GM12891 (cell line): ENCODE measurements at regions not wholly inside any gene's neighbourhood (a gene's known extent, or its start where the extent isn't known, plus 50 kb on each side); places are given as distances from the start of the nearest gene placed in this dataset.
"Not testable (repeated sequence)": the region's sequence is repeated elsewhere in the genome, so short reads cannot be mapped to it uniquely, and the experiment has no call there.

Experiments
- DNase-seq: peaks from one replicate; pipeline ENCODE4 v3.0.0; 2011; ENCODE audit warnings: low spot score; ENCODE audit not compliant: insufficient read length
- FAIRE-seq: peaks from 2 replicates; lab custom pipeline; 2011; peaks lifted over from hg19 to GRCh38; lab: Jason Lieb, UNC
- PAX5 ChIP-seq: IDR thresholded peaks from 2 replicates; pipeline ENCODE4 v1.6.1; 2011; ENCODE audit warnings: low read length, moderate library complexity, mild to moderate bottlenecking; ENCODE audit not compliant: insufficient read depth, severe bottlenecking
- POLR2A ChIP-seq: IDR thresholded peaks from 2 replicates; pipeline ENCODE4 v1.6.1; 2011; ENCODE audit warnings: low read depth, low read length, control low read depth
- POLR2AphosphoS5 ChIP-seq: IDR thresholded peaks from 2 replicates; pipeline ENCODE4 v1.6.1; 2011; ENCODE audit warnings: low read depth, low read length, control low read depth
- POU2F2 ChIP-seq: IDR thresholded peaks from 2 replicates; pipeline ENCODE4 v1.6.1; 2011; ENCODE audit warnings: low read depth, mild to moderate bottlenecking, control low read depth, low read length, moderate library complexity
- SPI1 ChIP-seq: IDR thresholded peaks from 2 replicates; pipeline ENCODE4 v1.6.1; 2011; ENCODE audit warnings: low read depth, low read length, control low read depth
- TAF1 ChIP-seq: IDR thresholded peaks from 2 replicates; pipeline ENCODE4 v1.6.1; 2011; ENCODE audit warnings: low read depth, low read length, control low read depth

DNA sequence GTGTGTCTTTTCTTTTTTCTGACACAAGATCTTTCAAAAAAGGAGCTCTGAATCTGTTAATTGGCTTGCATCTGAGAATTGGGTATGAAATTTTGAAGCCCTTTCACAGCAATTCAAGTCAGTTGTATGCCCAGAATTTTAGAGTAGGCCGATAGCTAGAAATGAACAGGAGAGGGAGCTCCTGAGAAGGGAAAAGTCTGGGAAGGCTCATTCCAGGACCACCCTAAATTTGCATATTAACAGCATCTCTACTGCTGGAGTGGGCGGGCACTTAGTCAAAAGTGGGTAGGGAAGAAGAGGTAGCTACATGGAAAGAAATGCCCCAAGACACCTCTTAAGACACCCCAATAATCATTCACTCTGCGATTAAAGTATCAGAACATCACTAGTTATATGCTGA lies 928.3 kb downstream of the TBC1D32 start:
- no peak for DNase-seq
- FAIRE-seq, result no peak
- TF ChIP-seq PAX5 (no peak), POU2F2 (no peak), POLR2AphosphoS5 (no peak), POLR2A (no peak), SPI1 (no peak), TAF1 (no peak)

DNA sequence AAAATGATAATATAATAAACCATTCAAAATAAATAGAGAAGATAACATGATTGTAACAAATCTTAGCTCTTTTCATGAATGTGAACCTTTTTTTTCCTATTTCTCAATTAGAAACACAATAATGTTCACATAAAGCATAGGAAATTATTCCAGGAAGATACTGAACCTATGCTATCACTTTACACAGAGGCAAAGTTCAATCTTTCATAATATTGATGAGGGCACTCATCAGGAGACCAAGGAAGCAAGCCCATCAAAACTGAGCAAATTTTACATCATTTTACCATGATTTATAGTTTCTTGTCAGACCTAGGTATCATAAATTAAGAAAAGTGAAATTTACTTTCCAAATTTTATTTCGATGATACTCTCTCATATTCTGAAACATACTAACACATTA lies 938.5 kb downstream of the TBC1D32 start:
- TF ChIP-seq POLR2A, result no peak
- TF ChIP-seq POLR2AphosphoS5, result no peak
- TF ChIP-seq PAX5, result no peak
- no peak for TF ChIP-seq TAF1
- TF ChIP-seq SPI1, result no peak
- TF ChIP-seq POU2F2, result no peak
- DNase-seq, result no peak
- no peak for FAIRE-seq

DNA sequence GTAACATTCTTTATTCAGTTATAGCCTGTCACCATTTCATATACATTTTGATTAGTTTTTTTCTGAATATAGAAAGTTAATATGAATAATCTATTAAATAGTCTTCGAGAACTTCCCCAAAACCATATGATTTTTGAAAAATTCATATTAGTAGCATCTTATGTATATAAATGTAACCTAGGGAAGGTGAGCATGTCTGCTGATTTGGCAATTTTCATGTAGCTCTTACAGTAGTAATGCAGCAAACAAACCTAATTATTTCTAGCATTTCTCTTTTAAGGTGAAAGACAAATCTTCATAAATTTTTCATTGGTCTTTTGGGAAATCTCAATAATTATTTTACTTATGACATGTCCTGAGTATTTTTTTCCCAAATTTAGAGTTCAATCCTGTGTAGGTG lies 939.0 kb downstream of the TBC1D32 start:
- FAIRE-seq (no peak), DNase-seq (no peak)
- TF ChIP-seq POLR2A (no peak), SPI1 (no peak), PAX5 (no peak), POLR2AphosphoS5 (no peak), TAF1 (no peak), POU2F2 (no peak)

DNA sequence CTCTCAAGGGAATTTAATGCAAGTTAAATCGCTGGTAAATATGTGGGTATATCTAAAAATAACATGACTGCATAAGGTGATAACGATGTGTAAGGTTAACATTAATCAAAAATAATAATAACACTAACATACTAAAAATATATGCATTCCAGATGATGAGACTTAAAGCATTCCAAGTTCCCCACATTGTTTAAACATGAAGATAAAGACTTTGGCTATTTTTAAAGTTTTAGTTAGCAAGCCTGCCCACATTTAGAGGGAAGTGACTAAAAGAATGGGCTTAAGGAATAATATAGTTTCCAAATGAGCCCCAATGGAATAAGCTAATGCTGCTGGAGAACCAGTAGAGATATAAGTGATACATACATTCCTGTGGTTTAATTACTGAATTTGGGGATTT lies 941.3 kb downstream of the TBC1D32 start:
- DNase-seq, result no peak
- FAIRE-seq, result no peak
- TF ChIP-seq SPI1, result no peak
- no peak for TF ChIP-seq POU2F2
- TF ChIP-seq PAX5, result no peak
- TF ChIP-seq POLR2A, result no peak
- no peak for TF ChIP-seq TAF1
- no peak for TF ChIP-seq POLR2AphosphoS5

DNA sequence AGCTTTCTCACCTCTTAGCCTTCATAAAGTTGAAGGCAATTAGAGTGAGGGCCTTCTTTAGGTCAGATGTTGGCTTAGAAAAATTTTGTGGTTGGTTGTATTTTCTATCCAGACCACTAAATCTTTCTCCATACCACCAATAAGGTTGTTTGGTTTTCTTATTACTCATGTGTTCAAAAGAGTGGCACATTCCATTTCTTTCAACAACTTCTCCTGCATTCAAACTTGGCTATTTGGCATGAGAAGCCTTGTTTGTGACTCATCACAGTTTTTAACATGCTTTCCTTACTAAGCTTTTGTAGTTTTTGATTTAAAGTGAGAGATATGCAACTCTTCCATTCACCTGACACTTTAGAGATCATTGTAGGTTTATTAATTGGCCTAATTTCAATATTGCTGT lies 949.6 kb downstream of the TBC1D32 start:
- TF ChIP-seq TAF1 (no peak), SPI1 (no peak), POLR2AphosphoS5 (no peak)
- DNase-seq, result no peak
- no peak for FAIRE-seq

DNA sequence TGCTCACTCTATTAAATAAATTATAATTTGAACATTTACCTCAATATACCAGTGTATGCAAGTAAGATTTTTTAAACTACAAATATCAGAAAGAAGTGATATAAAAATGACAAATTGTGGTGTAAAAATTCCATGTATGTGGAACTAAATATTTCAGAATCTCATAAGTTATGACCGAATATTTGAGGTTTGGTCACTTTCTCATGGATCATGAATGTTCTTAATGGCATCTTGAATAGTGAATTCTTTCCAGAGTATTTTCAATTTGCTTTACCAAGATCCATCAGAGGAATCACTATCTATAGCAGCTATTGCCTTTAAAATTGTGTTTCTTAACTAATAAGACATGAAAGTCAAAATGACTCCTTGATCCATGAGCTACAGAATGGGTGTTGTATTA lies 950.6 kb downstream of the TBC1D32 start:
- FAIRE-seq (no peak), DNase-seq (no peak)
- TF ChIP-seq TAF1 (no peak), POU2F2 (no peak), PAX5 (no peak), POLR2A (no peak), SPI1 (no peak), POLR2AphosphoS5 (no peak)

DNA sequence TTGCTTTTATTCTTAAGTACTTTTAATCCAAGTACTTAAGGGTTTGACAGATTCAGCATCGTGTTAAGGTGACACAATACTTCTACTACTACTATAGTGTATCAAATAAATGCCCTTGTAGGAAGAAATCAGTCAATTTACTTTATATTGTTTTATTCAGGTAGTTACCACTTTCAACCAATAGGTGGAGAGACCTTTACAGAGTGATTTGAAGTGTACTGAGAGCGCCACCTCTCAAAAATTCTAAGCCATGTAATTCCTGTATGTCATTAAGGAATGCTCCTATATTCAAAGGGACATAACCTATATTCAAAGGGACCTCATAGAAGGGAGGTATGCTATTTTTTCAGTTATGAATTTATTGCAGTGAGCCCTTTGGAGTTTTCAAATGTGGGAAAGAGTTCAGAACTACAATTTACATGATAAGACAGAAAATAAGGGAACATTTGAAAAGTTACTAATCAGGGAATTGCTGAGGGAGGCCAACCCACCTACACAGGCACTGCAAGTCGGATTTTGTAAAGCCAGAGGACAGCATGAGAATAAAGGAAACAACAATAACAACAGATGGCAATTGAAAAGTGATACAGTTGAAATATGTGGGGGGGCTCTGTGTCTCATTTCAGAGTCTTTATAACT lies 955.6 kb downstream of the TBC1D32 start:
- DNase-seq (no peak), FAIRE-seq (no peak)
- TF ChIP-seq TAF1 (no peak), POU2F2 (no peak), POLR2AphosphoS5 (no peak), PAX5 (no peak), POLR2A (no peak), SPI1 (no peak)

DNA sequence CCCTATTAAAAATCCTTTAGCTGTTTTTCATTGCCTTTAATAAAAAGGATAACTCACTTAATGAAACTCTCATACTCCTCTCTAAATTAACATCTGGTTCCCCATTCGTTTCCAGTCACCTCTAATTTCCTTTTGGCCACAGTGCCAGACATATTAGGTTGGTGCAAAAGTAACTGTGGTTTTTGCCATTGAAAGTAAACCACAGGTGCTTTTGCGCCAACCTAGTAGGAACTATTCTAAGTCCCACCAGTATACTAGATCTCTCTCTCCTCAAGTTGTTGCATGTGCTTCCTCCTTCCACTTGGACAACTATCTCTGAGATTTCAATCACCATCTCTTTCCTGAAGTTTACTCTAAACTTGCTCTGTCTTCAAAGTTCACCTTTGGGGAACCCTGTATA lies 961.1 kb downstream of the TBC1D32 start:
- TF ChIP-seq POU2F2 (no peak), TAF1 (no peak), POLR2AphosphoS5 (no peak), POLR2A (no peak), SPI1 (no peak), PAX5 (no peak)
- no peak for DNase-seq
- no peak for FAIRE-seq

DNA sequence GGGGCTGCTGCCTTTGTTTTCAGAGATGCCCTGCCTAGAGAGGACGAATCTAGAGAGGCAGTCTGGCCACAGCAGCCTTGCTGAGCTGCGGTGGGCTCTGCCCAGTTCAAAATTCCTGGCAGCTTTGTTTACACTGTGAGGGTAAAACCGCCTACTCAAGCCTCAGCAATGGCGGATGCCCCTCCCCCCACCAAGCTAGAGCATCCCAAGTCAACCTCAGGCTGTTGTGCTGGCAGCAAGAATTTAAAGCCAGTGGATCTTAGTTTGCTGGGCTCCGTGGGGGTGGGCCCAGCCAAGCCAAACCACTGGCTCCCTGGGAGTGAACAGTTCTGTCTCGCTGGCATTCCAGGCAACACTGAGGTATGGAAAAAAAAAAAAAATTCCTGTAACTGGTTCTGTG lies 970.9 kb downstream of the TBC1D32 start:
- TF ChIP-seq POU2F2 (no peak), PAX5 (no peak), TAF1 (no peak), POLR2A (no peak), SPI1 (no peak), POLR2AphosphoS5 (no peak)
- FAIRE-seq, result no peak
- no peak for DNase-seq

DNA sequence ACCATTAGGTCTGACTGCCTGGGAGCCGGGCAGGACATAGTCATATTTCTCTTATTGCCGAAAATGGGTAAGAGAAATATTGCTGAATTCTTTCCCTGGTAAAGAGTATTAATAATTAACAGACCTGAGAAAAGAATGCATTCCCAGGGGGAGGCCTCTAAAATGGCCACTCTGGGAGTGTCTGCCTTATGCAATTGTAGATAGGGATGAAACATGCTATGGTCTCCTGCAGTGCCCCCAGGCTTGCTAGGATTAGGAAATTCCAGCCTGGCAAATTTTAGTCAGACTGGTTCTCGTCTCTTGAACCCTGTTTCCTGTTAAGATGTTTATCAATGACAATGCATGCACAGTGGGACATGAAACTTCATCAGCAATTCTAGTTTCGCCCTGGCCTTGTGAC lies 975.7 kb downstream of the TBC1D32 start:
- not testable (repeated sequence) for FAIRE-seq, DNase-seq

DNA sequence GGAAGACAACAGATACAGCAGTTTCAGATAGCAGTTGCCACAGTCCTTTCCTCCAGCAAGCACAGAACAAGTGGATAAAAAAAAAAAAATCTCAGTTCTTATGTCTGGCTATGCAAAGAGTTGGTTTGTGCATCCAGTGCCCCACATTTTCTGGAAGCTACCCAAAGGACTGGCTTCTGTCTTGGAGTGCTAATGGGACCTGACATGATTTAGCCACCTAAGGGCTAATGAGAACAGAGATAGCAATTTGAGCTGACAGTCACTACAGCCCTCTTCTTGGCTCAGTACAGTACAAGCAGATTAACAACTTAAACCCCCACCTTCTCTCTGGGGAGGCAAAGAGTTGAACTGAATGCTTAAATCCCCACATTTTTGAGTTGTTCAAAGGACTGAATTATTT lies 976.8 kb downstream of the TBC1D32 start:
- TF ChIP-seq TAF1, result no peak
- no peak for TF ChIP-seq POLR2AphosphoS5
- no peak for TF ChIP-seq POLR2A
- no peak for TF ChIP-seq POU2F2
- no peak for TF ChIP-seq PAX5
- FAIRE-seq (no peak), DNase-seq (no peak)
